Neural cell (in vitro differentiated cells): ENCODE measurements at regions not wholly inside any gene's neighbourhood (a gene's known extent, or its start where the extent isn't known, plus 50 kb on each side); places are given as distances from the start of the nearest gene placed in this dataset.

ENCODE experiments used
- REST ChIP-seq: IDR thresholded peaks from 2 replicates; pipeline ENCODE4 v1.6.1; 2012; ENCODE audit warnings: borderline replicate concordance
- TF ChIP-seq, protein P1 (sequence below): fragments of 450-650 bp; IDR thresholded peaks from 2 replicates; pipeline ENCODE4 v1.5.1; 2014; ENCODE audit warnings: antibody characterized with exemption, mild to moderate bottlenecking, moderate library complexity; ENCODE audit not compliant: poor library complexity, severe bottlenecking

DNA sequence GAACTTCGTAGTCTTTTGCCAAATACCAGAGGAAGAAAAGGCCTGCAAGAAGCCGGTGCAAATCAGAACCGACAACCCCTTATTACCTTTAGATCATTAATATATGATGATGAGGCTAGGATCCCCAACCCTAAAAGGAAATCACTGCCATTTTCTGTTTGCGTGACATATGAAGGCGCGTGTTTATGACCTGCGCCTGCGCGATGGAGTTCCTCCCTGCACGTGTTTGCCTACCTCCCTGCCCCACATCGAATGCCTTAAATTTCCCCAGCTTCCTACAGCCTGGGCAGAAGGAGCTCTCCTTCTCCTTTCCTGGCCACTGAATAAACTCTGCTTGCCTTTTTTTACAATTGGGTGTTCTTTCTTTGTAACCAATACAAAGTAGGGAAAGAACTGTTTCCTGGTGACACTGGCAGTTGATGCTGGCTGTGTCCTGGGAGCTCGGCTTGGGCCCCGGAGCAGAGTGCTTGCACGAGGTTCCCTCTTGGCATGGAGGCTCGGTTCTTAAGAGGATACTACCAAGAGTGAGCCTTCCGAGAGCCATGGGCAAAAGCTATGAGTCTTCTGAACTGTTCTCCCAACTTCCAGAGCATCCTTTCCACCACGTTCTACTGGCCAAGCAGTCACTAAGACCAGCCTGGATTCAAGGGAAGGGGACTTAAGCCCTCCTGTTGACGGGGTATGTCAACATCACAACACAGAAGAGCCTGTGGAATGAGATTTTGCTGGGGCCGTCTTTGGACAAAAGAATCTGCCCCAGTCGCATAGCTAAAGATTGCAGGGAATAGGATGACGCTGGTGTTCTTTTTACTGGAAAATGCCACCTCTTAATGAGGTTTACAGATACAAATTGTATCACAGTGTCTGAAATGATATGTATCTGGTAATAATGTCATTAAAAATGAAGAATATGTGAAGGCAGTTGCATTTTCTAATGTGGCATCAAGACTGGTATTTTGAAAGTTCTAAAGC, 179.8 kb downstream of the SH3BP4 start:
- no peak for TF ChIP-seq REST
- TF ChIP-seq, protein P1, sequence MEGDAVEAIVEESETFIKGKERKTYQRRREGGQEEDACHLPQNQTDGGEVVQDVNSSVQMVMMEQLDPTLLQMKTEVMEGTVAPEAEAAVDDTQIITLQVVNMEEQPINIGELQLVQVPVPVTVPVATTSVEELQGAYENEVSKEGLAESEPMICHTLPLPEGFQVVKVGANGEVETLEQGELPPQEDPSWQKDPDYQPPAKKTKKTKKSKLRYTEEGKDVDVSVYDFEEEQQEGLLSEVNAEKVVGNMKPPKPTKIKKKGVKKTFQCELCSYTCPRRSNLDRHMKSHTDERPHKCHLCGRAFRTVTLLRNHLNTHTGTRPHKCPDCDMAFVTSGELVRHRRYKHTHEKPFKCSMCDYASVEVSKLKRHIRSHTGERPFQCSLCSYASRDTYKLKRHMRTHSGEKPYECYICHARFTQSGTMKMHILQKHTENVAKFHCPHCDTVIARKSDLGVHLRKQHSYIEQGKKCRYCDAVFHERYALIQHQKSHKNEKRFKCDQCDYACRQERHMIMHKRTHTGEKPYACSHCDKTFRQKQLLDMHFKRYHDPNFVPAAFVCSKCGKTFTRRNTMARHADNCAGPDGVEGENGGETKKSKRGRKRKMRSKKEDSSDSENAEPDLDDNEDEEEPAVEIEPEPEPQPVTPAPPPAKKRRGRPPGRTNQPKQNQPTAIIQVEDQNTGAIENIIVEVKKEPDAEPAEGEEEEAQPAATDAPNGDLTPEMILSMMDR, result no peak
